ENCODE measurements at regions not wholly inside any gene's neighbourhood (a gene's known extent, or its start where the extent isn't known, plus 50 kb on each side); places are given as distances from the start of the nearest gene placed in this dataset.
"Not testable (repeated sequence)": the region's sequence is repeated elsewhere in the genome, so short reads cannot be mapped to it uniquely, and the experiment has no call there.

DNA sequence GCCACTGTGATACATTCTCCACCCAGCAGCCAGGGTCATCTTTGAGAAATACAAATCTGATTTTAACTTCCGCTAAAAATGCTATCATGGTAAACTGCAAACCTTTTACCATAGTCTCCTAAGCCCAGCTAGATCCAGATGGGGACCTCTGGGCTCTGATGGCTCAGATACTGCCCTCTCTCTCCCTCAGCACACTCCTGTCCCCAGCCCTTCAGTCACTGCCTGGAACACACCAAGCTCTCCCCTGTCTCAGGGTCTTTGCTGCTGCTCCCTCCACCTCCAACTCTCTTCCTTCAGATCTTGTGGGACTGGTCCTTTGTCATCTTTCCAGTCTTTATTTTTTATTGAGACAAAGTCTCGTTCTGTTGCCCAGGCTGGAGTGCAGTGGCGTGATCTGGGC is 65.1 kb downstream of the SPRY4 start:
- no peak for DNase-seq

DNA sequence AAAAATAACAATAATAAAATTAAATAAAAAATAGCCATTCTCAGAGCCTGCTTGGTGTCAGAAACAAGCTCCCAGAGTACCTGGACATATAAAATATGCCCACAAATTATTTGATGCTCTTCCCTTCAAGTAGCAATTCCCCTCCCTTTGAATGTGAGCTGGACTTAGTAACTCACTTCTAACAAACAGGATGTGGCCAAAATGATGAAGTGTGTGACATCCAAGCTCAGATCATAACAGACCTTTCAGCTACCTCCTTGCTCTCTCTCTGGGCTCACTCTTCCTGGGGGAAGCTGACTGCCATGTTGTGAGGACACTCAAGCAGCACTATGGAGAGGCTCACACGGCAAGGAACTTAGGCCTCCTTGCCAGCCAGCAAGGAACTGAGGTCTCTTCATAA is 69.0 kb downstream of the SPRY4 start:
- no peak for DNase-seq

DNA sequence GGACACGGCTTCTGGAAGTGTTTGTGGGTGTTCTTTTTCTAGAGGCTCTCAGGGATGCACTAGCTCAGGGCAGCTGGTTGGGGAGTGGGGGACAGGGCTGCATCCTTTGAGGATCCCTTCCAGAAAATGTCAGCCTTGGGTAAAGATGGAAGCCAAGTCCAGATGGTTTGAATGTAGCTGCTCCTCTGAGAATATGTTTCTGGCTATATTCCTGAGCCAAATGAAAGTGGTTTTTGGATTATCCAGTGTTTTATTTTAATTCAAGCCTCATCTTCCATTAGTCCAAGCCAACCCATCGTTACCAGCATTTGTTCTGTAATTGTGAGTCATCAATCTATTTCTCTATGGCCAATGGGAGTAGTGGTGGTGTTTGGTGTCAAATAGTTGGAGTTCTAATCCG is 70.4 kb downstream of the SPRY4 start:
- DNase-seq = no peak

- DNase-seq = no peak
Observed at GRCh38 chr5:142253938-142254337, 70.9 kb downstream of the SPRY4 start.

DNA sequence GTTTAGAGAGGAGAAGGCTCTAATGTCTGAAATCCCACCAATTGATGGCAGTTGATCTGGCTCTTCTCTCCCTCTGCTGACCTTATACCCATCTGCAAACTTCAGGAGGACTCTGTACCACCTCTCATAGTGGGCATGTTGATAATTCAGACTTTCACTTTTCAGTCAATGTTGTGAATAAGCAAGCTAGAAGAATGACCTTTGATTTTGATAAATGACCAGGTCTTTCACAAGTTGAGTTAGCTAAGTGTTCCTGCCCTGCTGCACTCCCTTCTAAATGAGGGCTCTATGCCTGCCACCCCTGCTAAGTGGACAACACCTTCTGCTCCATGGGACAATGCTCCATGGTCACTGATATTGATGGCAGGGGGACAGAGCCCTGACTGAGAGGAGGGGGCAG is 74.7 kb downstream of the SPRY4 start:
- DNase-seq = no peak

DNA sequence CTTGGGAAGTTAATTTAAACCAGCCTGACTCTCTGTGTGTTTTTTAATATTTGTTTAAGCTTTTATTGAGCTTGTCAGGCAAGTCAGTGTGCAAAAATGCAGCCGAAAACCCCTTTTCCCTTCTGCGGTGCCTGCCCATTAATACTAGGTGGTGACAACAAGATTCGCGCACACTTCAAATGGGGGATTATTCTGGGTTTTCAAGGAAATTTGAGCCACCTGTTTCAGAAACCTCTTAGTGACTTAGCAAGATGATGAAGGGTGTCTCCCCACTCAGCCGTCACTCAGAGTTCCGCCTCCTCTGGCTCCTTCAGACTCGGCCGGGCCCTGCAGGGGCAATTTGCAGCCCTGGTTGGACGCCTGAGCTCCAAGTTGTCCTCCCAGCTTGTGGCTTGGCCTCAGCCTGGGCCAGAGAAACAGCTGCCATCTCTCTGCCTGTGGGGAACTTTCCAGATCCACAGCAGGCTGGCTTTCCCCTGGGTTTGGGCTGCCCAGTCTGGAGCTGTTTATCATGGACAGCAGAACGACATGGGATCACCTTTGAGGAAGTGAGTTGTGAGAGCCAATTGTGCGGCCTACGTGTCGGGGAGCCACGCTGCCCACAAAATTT is 75.9 kb downstream of the SPRY4 start:
- no peak for DNase-seq

GRCh38 chr5:142246258-142246657 is 78.6 kb downstream of the SPRY4 start:
- peak; percentile 17 for DNase-seq

DNA sequence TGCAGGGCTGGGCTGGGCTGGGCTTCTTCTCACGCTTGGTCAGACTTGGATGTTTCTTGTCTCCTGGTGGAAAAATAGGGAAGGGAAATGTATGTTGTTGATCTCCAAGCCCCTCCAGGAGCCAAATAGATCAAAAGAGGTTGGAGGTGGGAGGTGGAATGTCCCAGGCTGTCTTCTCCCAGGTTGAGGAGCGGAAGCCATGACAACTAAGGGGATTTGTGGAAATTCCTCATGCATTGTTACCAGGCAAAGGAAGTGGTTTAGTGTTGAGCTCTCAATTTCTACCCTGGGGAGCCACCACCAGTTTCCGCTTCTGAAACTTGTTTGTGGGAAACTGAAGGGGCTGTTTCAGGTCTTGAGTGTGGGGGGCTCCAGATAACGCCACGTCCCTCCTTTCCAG is 79.0 kb downstream of the SPRY4 start:
- no peak for DNase-seq

DNA sequence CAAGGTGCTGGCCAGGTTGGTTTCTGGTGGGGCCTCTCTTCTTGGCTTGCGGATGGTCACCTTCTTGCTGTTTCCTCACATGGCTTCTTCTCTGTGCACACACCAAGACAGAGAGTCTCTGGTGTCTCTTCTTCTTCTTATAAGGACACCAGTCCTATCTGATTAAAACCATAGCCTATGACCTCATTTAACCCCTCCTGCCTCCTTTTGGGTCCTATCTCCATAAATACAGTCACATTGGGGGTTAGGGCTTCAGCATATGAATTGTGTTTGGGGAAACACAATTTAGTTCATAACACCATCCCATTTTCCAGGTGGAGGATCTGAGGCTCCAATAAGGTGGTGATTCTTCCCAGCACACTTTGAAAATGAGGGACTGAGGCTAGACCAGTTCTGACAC is 80.4 kb downstream of the SPRY4 start:
- no peak for DNase-seq

DNA sequence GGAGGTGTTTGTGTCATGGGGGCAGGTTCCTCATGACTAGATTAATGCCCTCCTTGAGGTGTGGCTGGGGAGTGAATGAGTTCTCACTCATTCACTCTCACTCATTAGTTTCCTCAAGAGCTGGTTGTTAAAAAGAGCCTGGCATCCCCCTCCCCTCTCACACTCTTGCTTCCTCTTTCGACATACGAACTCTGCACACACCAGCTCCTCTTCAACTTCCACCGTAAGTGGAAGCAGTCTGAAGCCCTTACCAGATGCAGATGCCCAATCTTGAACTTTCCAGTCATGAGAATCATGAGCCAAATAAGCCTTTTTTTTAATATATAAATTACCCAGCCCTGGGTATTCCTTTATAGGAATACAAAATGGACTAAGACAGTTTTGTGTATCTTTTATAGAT is 82.5 kb downstream of the SPRY4 start:
- no peak for DNase-seq

DNA sequence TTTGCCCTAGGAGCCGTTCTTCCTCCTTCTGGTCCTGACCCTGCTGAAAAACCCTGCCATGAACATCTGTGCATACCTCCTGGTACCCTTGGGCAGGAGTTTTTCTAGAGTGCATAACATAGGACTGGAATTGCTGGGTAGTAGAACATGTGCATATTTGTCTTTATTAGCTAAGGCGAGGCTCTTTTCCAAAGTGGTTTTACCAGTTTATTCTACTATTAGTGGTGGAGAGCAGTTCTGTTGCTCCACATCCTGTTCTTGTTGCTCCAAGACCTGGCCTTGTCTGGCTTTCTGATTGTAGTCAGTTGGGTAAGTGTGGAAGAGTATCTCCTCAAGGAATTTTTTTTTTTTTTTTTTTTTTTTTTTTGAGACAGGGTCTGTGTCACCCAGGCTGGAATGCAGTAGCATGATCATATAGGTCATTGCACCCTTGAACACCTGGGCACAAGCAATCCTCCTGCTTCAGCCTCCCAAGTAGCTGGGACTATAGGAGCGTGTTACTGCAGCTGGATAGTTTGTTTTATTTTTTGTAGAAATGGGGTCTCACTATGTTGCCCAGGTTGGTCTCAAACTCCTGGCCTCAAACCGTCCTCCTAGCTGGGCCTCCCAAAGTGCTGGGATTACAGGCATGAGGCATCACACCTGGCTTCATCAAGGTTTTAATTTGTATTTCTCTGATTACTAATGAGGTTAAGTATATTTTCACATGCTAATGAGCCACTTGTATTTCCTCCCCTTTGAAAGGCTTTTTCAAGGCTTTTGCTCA is 85.2 kb downstream of the SPRY4 start:
- no peak for DNase-seq

- no peak for DNase-seq
Observed at GRCh38 chr5:142237707-142238106, 87.1 kb downstream of the SPRY4 start.

DNA sequence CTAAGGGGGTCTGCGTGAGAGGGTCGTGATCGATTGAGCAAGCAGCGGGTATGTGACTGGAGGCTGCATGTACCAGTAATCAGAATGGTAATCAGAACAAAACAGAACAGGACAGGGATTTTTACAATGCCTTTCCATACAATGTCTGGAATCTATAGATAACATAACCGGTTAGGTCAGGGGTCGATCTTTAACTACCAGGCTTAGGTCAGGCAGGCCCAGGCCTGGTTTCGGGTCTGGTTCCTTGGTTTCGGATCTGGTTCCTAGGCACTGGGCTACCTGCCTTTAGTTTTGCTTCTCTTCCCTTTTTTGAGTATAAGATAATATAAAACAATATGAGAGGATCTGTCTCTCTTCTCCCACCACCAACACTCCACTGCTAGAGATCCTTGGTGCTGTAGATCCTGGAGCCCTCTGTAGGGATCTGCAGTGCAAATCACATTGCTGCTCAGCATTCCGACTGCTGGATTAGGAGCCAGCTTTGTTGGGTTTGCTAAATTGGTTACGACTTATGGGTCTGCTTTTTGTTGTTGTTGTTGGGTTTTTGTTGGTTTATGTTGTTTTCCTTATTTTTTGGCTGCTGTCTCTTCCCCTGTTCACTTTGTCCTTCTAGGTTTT is 88.0 kb downstream of the SPRY4 start:
- not testable (repeated sequence) for DNase-seq

GRCh38 chr5:142235870-142236672 is 88.8 kb downstream of the SPRY4 start:
- DNase-seq = no peak

DNA sequence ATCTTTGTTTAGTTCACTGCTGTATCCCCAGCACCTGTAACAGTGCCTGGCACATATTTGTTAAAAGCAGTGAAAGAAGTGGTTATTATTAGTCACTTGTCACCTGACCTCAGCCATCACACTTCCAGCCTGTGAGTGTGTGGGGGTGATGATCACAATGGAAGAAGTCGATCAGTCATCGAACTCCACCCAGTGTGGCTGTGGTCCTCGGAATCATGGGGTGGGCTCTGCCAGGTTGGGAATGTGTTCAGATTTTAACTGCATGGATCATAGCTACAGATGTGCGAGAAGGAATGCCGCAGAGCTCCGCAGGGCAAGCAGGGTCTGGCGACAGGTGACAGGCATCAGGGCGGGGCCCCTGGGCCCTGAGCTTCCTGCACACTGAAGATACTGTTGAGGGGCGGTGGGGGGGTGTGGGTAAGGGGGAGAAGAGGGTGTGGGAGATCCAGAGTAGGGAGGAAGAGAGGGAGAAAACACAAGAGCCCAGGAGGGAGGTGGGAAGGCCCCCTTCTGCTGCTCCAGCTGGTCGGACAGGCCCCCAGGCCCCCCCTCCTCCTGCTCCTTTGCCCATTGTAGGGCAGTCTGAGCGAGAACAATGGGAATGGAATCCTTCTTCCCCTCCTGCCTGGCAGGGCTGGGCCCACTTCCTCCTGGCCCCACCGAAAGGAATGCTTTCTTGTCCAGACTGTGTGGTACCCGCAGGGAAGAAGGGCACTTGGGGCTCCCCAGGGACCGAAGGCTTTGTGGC is 89.6 kb downstream of the SPRY4 start:
- DNase-seq = no peak

DNA sequence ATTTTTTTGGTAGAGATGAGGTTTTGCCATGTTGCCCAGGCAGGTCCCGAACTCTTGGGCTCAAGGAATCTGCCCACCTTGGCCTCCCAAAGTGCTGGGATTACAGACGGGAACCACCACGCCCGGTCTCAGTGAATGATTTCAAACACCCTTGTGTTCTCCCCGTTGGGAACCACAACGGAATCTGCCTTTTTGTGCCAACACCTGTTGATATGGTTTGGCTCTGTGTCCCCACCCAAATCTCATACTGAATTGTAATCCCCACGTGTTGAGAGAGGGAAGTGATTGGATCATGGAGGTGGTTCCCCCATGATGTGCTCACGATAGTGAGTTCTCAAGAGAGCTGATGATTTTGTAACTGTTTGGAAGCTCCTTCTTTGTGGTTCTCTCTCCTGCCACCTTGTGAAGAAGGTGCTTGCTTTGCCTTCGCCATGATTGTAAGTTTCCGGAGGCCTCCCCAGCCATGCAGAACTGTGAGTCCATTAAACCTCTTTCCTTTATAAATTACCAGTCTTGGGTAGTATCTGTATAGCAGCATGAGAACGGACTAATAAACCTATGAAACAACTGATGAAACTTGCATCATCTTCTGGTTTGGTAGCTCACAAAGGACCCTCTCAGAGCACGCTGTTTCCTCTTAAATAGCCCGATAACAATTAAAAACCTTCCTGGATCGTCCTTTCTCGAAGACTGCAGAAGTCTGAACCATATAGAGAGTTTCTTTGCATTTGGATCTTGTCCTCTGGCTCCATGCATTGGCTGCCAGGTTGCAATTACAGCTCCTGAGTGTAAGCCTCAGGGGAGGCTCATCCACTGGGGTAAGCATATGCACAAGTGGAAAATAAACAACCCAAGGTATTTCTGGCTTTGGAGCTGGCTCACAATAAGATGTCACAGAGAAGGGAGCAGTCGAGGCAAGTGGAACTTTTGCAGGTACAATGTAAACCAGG is 91.5 kb downstream of the SPRY4 start:
- no peak for DNase-seq

DNA sequence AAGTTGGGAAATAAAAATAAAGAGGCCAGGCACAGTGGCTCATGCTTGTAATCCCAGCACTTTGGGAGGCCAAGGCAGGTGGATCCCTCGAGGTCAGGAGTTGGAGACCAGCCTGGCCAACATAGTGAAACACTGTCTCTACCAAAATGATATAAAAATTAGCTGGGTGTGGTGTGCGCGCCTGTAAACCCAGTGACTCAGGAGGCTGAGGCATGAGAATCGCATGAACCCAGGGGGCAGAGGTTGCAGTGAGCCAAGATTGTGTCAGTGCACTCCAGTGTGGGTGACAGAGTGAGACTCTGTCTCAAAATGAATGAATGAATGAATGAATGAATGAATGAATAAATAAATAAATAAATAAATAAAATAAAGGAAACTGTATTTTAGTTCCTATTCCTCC is 93.9 kb downstream of the SPRY4 start:
- DNase-seq = not testable (repeated sequence)

DNA sequence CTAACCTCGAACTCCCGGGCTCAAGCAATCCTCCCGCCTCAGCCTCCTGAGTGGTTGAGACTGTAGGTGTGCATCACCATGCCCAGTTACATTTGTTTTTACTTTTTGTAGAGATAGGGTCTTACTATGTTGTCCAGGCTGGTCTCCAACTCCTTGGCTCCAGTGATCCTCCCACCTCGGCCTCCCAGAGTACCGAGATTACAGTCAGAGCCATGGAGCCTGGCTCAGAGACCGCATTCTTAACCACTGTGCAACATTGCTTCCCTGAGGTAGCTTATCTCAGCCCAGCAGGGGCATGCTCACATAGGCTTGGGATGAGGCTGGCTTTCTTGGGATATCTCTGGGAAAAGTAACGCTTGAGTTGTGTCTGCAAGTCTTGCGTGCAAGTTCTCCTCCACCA is 99.7 kb downstream of the SPRY4 start:
- no peak for DNase-seq

DNA sequence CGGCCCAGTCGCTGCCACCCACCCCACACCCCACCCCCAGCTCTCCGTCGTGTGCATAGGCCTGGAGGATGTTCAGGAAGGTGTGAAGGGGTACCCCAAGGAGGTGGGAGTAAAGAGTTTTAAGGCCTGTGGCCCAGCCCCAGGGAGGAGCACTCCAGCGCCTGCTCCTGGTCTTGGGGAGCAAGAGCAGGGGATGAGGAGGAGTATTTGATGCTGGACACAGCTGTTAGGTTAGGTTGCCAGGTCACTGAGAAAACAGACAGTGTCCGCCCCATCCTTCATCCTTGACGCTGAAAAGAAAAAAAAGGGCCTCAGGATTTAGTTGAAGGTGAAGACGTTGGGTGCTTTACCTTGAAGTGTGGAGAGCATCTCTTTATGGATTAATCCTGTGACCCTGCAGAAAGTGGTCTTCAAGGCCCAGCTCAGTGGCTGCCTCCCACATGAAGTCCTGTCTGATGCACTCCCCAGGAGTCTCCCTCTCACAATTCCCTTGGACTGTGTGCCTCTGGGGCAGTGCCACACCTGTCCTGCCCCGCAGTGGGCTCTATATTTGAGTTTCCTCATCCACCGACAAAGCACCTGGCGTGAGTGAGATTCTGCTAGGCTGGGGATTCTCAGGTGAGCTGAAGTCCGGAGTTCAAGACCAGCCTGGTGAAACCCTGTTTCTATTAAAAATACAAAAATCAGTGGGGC is 101.8 kb downstream of the SPRY4 start:
- DNase-seq = no peak

DNA sequence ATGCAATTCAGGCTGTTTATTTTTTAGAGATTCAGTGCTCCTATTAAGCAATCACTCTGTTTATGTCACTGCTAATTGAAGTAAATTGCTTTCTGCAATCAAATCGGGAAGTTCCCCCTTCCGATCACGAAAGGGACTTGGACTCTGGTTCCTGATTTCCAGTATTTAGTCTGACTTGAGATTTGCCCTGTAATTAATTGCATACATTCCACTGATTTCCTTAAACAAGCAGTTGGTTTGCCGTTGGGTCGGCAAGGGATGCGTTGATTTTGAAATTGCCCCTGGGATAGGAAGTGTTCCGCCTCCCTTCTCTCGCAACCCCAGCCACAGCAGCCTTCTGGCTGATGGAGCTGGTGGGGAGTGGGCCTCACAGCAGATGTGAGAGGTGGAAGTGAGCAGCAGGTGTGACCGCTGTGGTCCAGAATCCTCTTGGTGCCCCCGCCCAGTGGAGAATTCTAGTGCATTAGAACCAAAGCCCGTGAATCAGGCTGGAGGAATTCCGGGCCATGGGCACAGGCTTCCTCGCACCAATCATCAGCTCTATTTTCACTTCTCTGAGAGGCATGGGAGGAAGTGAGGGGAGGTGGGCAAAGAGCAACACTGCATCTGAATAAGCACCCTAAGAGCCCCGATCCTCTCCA is 102.5 kb downstream of the SPRY4 start:
- no peak for DNase-seq
